Loucy (cell line): ENCODE measurements at regions not wholly inside any gene's neighbourhood (a gene's known extent, or its start where the extent isn't known, plus 50 kb on each side); places are given as distances from the start of the nearest gene placed in this dataset.

Experiments used
- H2AFZ ChIP-seq: fragments of 200-600 bp; sonication (generic); 2 replicates; pipeline ENCODE4 v1.6.0; 2016; ENCODE audit warnings: antibody characterized with exemption, mild to moderate bottlenecking, low read length, moderate library complexity
- H3F3A ChIP-seq: fragments of 200-600 bp; 2 replicates; pipeline ENCODE4 v1.6.0; 2016; ENCODE audit warnings: antibody characterized with exemption, low read depth, mild to moderate bottlenecking
- H3K27me3 ChIP-seq: fragments of 200-600 bp; sonication (generic); 2 replicates; pipeline ENCODE4 v1.6.1; 2014; ENCODE audit warnings: low read length, mild to moderate bottlenecking; ENCODE audit not compliant: insufficient read depth, poor library complexity, severe bottlenecking
- H3K36me3 ChIP-seq: fragments of 200-600 bp; sonication (generic); 2 replicates; pipeline ENCODE4 v1.6.1; 2016; ENCODE audit warnings: low read length; ENCODE audit not compliant: insufficient read depth
- H3K4me1 ChIP-seq: fragments of 200-600 bp; sonication (generic); 2 replicates; pipeline ENCODE4 v1.5.1; 2014; ENCODE audit warnings: low read length, mild to moderate bottlenecking; ENCODE audit not compliant: insufficient read depth, poor library complexity, severe bottlenecking
- H3K4me2 ChIP-seq: fragments of 200-600 bp; sonication (generic); 2 replicates; pipeline ENCODE4 v1.6.0; 2014; ENCODE audit warnings: antibody characterized with exemption, low read length, low read depth, mild to moderate bottlenecking; ENCODE audit not compliant: poor library complexity, severe bottlenecking
- H3K4me3 ChIP-seq: fragments of 200-600 bp; sonication (generic); 2 replicates; pipeline ENCODE4 v1.5.1; 2014; ENCODE audit warnings: low read length, mild to moderate bottlenecking, mixed read lengths; ENCODE audit not compliant: poor library complexity, severe bottlenecking
- H3K79me2 ChIP-seq: fragments of 200-600 bp; sonication (generic); 2 replicates; pipeline ENCODE4 v1.6.1; 2014; ENCODE audit warnings: low read length; ENCODE audit not compliant: insufficient read depth
- H3K9ac ChIP-seq: fragments of 200-600 bp; sonication (generic); 2 replicates; pipeline ENCODE4 v1.6.0; 2014; ENCODE audit warnings: mild to moderate bottlenecking, low read depth, low read length, moderate library complexity; ENCODE audit not compliant: poor library complexity, severe bottlenecking
- H3K9me2 ChIP-seq: fragments of 200-600 bp; sonication (generic); replicated peaks from 2 replicates; pipeline ENCODE4 v1.6.1; 2016; ENCODE audit warnings: low read depth, low read length, mixed read lengths
- H3K9me3 ChIP-seq: fragments of 200-600 bp; sonication (generic); 2 replicates; pipeline ENCODE4 v1.6.1; 2014; ENCODE audit warnings: mild to moderate bottlenecking, antibody characterized with exemption, low read length, low read depth; ENCODE audit not compliant: insufficient read depth
- H4K20me1 ChIP-seq: fragments of 200-600 bp; sonication (generic); 2 replicates; pipeline ENCODE4 v1.6.0; 2014; ENCODE audit warnings: antibody characterized with exemption, low read length, mild to moderate bottlenecking; ENCODE audit not compliant: insufficient read depth, poor library complexity, severe bottlenecking
- CTCF ChIP-seq: fragments of 200-600 bp; sonication (generic); conservative IDR thresholded peaks from 2 replicates; pipeline ENCODE4 v1.5.1; 2014; ENCODE audit warnings: mild to moderate bottlenecking, antibody characterized with exemption, low read length
- EZH2phosphoT487 ChIP-seq: fragments of 200-600 bp; IDR thresholded peaks from 2 replicates; pipeline ENCODE4 v1.6.1; 2018; ENCODE audit warnings: antibody characterized with exemption, mild to moderate bottlenecking, moderate library complexity, borderline replicate concordance

GRCh38 chr9:25226901-25227686 lies 451.1 kb downstream of the TUSC1 start:
- no peaks in the 10 kb centered on the region for H3F3A ChIP-seq
- no peaks in the 10 kb centered on the region for H3K36me3 ChIP-seq
- TF ChIP-seq CTCF (no peak), EZH2phosphoT487 (no peak)
- H3K4me3 ChIP-seq, result no peak overlapping the region
- H3K27me3 ChIP-seq, result no peaks in the 10 kb centered on the region
- no peaks in the 10 kb centered on the region for H3K79me2 ChIP-seq
- no peaks in the 10 kb centered on the region for H3K9me3 ChIP-seq
- H3K4me2 ChIP-seq, result no peak overlapping the region
- no peaks in the 10 kb centered on the region for H3K4me1 ChIP-seq
- no peak overlapping the region for H3K9ac ChIP-seq
- H3K9me2 ChIP-seq, result no peaks in the 10 kb centered on the region
- no peak overlapping the region for H2AFZ ChIP-seq
- no peaks in the 10 kb centered on the region for H4K20me1 ChIP-seq

DNA sequence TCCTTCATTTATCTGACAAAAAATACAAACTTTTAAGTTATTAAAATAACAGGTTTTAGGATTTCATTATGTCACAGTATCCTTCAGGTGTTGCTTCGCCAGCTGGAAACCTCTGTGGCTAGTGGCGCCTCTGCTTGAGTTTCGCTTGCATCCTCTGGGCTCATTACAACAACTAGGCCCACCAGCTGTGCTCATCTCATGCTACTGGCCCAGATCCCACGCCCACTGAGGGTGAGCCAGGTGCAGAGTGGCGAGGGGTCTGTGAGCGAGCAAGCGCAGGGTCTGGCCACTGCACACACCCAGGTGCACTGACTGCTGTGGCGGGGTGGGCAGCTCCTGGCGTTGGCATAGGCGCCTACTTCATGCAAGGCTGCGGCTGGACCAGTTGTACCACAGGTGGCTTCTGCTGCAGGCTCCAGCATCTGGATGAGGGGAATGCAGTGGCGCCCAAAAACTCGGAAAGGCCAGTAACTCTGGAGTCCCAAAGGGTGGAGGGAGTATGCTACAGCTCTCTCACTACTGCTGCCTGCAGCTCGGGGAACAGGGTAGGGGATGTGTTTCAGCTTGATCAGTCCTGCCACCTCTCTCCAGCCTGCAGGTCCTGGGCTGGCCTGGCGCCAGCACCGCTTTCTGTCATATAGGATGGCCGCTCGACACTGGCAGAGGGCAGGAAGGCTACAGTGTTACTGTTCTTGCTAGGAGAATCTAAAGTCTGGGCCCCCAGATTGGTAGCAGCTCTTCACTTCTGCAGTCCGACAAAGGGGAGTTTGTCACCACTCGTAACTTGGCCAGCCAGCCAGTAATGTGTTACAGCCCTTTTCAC lies 452.1 kb downstream of the TUSC1 start:
- Histone ChIP-seq H3K9me3 (no peaks in the 10 kb centered on the region), H3K4me3 (no peak overlapping the region), H4K20me1 (no peaks in the 10 kb centered on the region), H3K27me3 (no peaks in the 10 kb centered on the region), H3K79me2 (no peaks in the 10 kb centered on the region), H3K36me3 (no peaks in the 10 kb centered on the region), H2AFZ (no peak overlapping the region), H3K9me2 (no peaks in the 10 kb centered on the region), H3K9ac (no peak overlapping the region), H3F3A (no peaks in the 10 kb centered on the region), H3K4me2 (no peak overlapping the region), H3K4me1 (no peaks in the 10 kb centered on the region)
- no peak for TF ChIP-seq EZH2phosphoT487
- no peak for TF ChIP-seq CTCF

- Histone ChIP-seq H3K4me2 (no peak overlapping the region), H3K4me3 (no peak overlapping the region), H3K27me3 (no peaks in the 10 kb centered on the region), H3K36me3 (no peaks in the 10 kb centered on the region), H3F3A (no peaks in the 10 kb centered on the region), H3K9me3 (no peaks in the 10 kb centered on the region), H2AFZ (no peak overlapping the region), H3K9me2 (no peaks in the 10 kb centered on the region), H3K4me1 (no peaks in the 10 kb centered on the region), H4K20me1 (no peaks in the 10 kb centered on the region), H3K79me2 (no peaks in the 10 kb centered on the region), H3K9ac (no peak overlapping the region)
- TF ChIP-seq CTCF (no peak), EZH2phosphoT487 (no peak)
These were observed 453.2 kb downstream of the TUSC1 start for GRCh38 chr9:25224996-25225395.
